NCI-H82 treated with DMSO at 0.1 percent for 48 hours (cell line): ENCODE measurements at regions not wholly inside any gene's neighbourhood (a gene's known extent, or its start where the extent isn't known, plus 50 kb on each side); places are given as distances from the start of the nearest gene placed in this dataset.
"Not testable (repeated sequence)": the region's sequence is repeated elsewhere in the genome, so short reads cannot be mapped to it uniquely, and the experiment has no call there.

Source experiments
- DNase-seq: peaks from one replicate; lab custom pipeline; 2025; ENCODE audit not compliant: unreplicated experiment; lab: John Stamatoyannopoulos, UW

- DNase-seq, result no peak
Observed at GRCh38 chr3:34571714-34572113, 773.3 kb downstream of the PDCD6IP start.

DNA sequence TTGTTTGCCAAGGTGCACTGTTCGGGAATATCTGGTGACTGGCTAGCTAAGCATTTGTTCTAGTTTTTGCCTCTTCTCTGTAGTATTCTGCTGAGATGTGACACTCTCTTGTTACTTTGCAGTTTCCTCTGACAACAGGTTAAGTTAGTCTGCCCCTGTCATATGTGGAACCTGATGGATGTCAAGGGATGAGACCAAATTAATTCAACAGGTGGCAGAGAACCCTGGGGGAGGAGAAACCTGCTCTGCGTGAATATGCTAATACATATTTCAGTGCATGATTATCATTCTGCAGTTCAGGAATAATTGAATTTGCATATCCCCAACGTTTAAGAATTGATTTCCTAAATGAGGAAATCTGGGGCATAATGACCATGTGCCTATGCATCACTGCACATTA, 777.3 kb downstream of the PDCD6IP start:
- no peak for DNase-seq

GRCh38 chr3:34582055-34582454, 783.6 kb downstream of the PDCD6IP start:
- no peak for DNase-seq

DNA sequence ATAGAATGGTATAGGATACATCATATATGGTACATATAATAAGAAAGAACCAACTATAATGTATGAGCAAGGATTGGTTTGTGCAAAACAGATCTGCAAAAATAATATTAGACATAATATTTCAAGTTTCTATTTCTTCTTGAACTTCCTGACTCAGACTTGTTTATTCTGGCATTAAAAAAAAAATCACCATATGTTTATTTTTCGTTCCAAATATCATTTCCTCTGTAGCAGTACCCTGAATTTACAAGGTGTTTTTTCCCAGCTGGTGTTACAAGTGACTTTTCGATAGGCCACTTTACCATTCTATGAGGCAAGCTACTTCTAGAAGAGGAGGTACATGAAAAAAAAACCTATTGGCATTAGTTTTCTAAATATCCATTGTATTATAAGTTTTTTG, 785.0 kb downstream of the PDCD6IP start:
- no peak for DNase-seq

DNA sequence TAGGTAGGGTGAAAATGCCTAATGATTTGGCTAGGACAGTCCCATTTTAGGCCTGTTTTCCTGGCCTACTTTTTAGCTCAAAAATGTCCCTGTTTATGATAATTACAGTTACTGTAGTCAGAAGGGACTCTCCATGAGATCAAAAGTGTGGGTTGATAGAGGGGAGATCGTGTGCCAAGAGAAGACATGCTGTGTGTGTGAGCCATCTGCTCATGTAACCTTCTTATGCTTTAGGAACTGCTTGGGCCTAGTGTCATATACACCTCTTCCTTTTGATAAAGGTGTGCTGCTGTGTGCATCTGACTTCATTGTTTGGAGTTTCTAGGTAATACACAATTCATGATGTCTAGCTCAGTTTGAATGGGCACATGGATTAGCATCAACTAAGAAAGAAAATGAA, 786.5 kb downstream of the PDCD6IP start:
- no peak for DNase-seq

DNA sequence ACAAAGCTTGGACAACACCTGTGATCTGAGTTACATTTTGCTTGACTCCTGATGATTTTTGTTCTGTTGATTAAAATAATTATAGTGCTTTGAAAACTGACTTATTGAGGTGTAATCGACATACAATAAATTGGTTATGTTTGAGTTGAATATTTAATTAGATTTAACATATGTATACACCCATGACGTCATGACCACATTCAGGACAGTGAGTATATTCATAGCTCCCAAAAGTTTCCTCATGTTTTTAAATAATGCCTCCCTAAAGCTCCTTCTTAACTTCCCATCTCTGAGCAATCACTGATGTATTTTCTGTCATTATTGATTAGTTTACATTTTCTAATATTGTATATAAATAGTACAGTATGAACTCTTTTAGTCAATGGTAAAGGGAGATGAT, 801.2 kb downstream of the PDCD6IP start:
- DNase-seq, result no peak

GRCh38 chr3:34619990-34620389, 821.6 kb downstream of the PDCD6IP start:
- DNase-seq, result no peak

GRCh38 chr3:34626699-34627098, 828.3 kb downstream of the PDCD6IP start:
- no peak for DNase-seq

GRCh38 chr3:34634939-34635338, 836.5 kb downstream of the PDCD6IP start:
- no peak for DNase-seq

- no peak for DNase-seq
Observed at GRCh38 chr3:34635352-34635850, 837.0 kb downstream of the PDCD6IP start.

DNA sequence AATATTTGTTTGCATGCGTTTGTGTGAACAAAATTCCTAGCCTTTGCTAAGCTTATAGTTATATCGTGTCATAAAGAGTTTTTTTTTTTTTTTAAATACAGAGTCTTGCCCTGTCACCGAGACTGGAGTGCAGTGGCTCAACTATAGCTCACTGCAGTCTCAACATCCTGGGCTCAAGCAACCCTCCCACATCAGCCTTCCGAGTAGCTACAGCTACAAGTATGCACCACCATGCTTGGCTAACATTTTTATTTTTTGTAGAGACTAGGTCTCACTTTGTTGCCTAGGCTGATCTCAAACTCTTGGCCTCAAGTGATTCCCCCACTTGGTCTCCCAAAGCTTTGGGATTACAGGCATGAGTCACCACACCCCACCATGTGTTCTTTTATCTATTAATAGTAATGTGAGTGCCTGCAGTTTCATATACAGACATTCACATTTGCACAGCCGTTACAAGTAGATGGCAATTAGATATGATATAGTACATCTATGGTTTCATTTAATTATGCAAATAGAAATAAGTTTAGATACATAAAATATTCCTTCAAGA, 848.6 kb downstream of the PDCD6IP start:
- DNase-seq, result no peak

- DNase-seq, result no peak
Observed at GRCh38 chr3:34650131-34650530, 851.7 kb downstream of the PDCD6IP start.

DNA sequence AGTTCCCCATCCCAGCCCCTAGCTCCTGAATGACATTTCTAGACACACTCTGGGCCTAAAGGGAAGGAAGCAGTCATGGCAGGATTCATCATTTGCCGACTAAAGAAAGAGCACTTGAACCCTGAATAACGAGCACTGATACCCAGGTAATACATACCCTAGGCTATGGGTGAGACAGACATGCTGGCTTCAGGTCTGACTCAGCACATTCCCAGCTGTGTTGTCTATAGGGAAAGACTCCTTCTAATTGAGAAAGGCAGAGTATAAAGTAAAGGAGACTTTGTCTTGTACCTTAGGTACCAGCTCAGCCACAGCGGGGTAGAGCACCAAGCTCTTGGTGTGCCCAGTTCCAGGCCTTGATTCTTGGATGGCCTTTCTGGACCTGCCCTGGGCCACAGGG, 870.5 kb downstream of the PDCD6IP start:
- DNase-seq, result no peak

DNA sequence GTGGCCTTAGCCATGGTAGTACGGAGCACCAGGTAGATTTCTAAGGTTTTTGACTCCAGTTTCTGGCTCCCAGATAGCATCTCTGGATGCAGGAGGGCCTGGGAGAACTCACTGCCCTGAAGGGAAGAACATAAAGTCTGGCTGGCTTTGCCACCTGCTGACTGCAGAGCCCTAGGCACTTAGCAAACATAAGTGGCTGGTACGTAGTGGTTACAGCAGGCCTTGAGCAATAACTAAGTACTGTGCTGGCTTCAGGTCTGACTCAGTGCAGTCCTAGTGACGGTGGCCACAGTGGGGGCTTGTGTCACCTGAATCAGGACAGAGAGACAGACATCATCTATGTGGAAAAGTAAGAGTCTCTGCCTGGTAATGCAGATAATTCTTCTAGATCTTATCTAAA, 871.1 kb downstream of the PDCD6IP start:
- no peak for DNase-seq

DNA sequence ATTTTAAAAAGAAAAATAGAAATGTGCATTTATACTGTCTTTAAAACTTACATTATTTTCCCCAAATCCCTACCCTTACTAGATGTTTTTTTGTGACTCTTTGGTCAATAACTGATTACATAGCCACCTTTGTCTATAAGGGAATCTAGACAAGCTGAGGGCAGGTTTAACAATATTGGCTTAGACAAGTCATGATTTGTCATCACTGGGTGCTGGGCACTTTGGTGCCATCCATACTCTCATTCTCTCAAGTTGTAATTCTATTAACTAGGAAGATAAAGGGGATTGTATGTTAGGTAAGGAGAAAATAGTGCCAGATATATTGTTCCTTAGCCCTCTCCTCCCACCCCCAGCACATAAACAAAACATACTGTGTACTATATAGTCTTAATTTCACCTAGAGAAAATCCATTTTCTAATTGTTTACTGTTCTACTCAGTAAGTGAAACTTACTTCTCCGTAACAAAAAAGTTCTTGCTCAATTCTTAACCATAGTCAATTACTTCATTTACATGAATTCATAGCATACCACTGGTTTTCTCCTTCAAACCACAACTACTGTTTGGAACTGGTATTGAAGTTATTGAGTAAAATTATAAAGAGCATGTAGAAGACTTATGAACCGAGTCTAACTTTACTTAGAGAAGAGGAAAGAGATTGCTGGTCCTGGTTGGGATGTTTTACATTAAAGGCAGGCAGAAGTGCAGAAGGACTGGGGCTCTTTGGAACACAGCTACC, 877.1 kb downstream of the PDCD6IP start:
- DNase-seq, result no peak

- no peak for DNase-seq
Observed at GRCh38 chr3:34676436-34676835, 878.0 kb downstream of the PDCD6IP start.

DNA sequence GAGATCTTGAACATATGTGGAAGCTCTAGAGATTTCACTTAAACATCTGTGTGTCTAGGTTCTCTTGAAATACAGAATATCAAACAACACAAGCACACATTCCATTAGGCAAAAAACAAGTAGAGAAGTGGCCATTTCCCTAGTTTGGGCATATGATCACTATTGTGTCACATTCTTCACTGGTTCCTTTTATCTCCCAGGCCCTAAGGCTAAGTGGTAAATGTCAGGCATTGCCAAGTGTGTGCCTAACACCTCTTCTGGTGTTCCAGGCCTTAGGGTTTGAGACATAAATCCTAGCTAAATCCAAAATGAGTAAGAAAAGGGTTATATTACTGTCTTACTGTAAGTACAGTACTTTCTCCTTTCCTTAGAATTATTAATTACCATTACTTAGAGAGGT, 880.1 kb downstream of the PDCD6IP start:
- no peak for DNase-seq

- DNase-seq, result not testable (repeated sequence)
Observed at GRCh38 chr3:34679055-34679454, 880.6 kb downstream of the PDCD6IP start.

GRCh38 chr3:34683851-34684250, 885.4 kb downstream of the PDCD6IP start:
- DNase-seq, result peak; percentile 14

DNA sequence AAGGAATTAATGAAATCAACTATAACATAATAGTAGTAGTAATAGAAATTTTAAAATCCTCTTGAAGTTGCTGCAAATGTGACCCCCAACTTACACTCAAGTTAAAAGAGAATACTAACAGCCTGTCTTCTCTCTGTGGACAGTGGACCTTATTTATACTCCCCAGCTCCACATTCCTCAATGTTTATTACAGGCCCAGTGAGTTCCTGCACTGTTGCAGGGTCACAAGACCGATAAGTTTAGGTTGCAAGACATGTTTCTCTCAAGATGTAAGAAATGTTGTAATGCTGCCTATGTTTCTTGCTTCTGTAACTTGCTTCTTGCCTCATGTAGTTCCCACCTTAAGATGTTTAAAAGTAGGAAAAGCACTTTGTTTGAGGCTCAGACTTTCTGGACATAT, 888.1 kb downstream of the PDCD6IP start:
- no peak for DNase-seq

DNA sequence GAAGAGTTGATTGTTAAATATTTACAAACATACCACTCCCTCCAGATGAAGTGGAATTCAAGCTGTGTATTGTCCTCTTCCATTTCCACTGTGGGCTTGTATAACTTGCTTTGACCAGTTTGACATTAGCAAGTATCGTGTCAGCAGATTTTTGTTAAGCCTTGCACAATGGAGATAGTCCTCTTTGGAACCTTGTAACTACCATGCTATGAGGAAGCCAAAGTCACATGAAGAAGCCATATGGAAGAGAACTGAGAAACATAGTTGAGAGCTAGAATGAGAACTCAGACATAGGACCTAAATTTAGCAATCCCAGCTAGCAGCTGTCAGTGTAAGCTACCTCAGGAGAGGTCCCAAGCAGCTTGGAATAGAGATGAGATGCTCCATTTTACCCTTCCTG, 889.2 kb downstream of the PDCD6IP start:
- DNase-seq, result no peak

DNA sequence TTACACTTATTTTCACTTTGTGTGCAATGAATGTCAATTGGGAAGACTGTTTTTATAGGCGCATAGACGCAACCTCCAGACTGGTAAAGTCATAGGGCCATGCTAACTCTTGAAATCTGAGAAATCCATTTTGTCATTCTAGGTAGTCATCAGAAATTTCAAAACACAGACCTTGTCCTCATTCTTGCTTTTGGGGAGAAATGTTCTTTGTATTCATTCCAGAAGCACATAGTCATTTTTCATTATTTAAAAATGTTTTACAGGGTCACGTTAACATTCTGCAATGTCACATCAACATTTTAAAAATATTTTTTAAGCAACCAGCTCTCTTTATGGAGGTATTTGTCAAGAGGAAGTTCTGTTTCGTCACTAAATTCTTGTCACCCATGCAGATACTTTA, 898.4 kb downstream of the PDCD6IP start:
- DNase-seq, result no peak

- DNase-seq, result no peak
Observed at GRCh38 chr3:34703053-34703452, 904.6 kb downstream of the PDCD6IP start.
